ENCODE measurements at regions not wholly inside any gene's neighbourhood (a gene's known extent, or its start where the extent isn't known, plus 50 kb on each side); places are given as distances from the start of the nearest gene placed in this dataset.

DNA sequence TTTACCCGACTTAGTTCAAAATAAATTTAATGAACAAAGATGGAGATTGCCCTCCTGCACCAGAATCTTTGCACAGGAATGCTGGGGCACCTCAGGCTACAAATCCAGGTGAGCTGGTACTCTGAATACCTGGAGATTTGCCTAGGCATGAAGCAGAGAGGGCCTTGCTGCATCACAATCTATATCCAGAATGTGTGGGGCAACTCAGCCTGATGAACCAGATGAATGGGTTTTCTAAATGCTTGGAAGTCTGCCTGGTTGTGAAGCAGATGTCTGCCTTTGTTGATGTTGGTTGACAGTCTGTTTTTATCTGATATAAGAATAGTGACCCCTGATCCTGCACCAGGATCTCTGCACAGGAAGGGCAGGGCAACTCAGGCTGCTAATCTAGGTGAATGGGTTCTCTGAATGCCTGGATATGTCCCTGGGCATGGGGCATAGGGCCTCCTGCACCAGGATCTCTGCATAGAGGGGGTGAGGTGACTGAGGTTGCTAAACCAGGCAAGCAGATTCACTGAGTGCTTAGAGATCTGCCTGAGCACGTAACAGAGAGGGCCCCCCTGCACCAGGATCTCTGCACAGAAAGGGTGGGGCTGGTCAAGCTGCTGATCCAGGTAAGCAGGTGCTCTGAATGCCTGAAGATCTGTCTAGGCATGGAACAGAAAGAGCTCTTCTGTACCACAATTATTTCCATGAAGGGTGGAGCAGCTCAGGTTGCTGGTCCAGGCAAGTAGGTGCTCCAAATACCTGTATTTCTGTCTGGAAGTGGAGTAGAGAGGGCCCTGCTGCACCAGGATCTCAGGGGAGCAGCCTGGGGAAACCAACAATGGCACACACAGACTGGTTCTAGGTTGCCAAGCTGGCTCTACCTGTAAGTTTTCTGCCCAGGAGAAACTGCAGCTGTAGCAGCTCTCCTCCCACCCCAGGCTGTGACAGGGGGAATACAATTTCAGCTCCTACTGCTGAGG, 437.5 kb downstream of the MMUT start:
- ChIA-PET POLR2A (no interaction called here), CTCF (no interaction called here)
- no peak overlapping the region for H3K4me3 ChIP-seq (ENCODE audit: low read depth, low read length)
- H3K27ac ChIP-seq (ENCODE audit: low read depth, low read length) = no peak overlapping the region
- no peaks in the 10 kb centered on the region for H3K27me3 ChIP-seq (ENCODE audit: control insufficient read depth, insufficient read depth, low read length)
- TF ChIP-seq, protein P1, sequence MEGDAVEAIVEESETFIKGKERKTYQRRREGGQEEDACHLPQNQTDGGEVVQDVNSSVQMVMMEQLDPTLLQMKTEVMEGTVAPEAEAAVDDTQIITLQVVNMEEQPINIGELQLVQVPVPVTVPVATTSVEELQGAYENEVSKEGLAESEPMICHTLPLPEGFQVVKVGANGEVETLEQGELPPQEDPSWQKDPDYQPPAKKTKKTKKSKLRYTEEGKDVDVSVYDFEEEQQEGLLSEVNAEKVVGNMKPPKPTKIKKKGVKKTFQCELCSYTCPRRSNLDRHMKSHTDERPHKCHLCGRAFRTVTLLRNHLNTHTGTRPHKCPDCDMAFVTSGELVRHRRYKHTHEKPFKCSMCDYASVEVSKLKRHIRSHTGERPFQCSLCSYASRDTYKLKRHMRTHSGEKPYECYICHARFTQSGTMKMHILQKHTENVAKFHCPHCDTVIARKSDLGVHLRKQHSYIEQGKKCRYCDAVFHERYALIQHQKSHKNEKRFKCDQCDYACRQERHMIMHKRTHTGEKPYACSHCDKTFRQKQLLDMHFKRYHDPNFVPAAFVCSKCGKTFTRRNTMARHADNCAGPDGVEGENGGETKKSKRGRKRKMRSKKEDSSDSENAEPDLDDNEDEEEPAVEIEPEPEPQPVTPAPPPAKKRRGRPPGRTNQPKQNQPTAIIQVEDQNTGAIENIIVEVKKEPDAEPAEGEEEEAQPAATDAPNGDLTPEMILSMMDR (IDR thresholded peaks at IDR 0.05; ENCODE audit: low read depth, low read length) = no peak
- H3K9me3 ChIP-seq (ENCODE audit: control insufficient read depth, insufficient read depth, low read length) = no peaks in the 10 kb centered on the region; the same call in 1 of the 2 replicates
- DNase-seq (ENCODE audit: low read depth, low spot score) = no peak

DNA sequence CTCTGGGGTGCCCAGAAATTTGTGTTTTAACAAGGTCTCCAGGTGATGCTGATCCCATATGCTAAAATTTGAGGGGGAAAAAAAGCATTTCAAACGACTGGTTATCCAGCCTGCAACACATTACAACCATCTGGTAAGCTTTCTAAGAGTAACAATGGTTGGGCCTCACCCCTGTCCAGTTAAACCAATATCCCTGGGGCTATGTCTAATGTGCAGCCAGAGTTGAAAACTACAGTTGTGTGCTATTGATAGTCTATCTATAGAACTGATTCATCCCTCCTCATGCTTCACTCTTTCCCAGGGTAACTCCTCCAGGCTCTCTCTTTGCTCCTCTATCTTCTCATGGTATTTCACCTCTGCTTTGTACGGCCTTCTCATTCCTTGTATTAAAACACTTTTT, 458.3 kb downstream of the MMUT start:
- ChIA-PET POLR2A (no interaction called here), CTCF (no interaction called here)
- TF ChIP-seq, protein P1 (IDR thresholded peaks at IDR 0.05; ENCODE audit: low read depth, low read length) = no peak
- Histone ChIP-seq H3K27ac (ENCODE audit: low read depth, low read length) (no peak overlapping the region), H3K4me3 (ENCODE audit: low read depth, low read length) (no peak overlapping the region), H3K27me3 (ENCODE audit: control insufficient read depth, insufficient read depth, low read length) (no peaks in the 10 kb centered on the region), H3K9me3 (ENCODE audit: control insufficient read depth, insufficient read depth, low read length) (no peaks in the 10 kb centered on the region)
- DNase-seq (ENCODE audit: low read depth, low spot score) = no peak

DNA sequence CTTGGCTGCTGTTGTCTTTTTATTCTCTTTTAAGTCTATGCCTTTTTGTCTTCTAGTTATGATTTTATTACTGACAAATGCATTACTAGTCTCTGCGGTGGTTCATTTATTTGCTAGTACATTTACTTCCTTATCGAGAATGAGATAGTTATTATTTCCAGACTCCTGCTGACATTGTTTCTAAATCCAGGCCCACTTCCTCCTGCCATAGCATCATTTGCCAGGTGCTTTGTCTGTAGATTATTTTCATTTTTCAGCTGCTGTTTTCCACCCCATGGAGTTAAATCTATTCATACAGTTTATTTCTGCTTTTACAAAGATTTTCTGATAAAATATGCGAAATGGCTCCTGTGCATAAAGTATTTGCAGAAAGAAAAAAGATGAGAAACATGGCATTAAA, 459.7 kb downstream of the MMUT start:
- H3K9me3 ChIP-seq (ENCODE audit: control insufficient read depth, insufficient read depth, low read length) = no peaks in the 10 kb centered on the region
- no peak overlapping the region for H3K4me3 ChIP-seq (ENCODE audit: low read depth, low read length)
- DNase-seq (ENCODE audit: low read depth, low spot score) = no peak
- no peaks in the 10 kb centered on the region for H3K27me3 ChIP-seq (ENCODE audit: control insufficient read depth, insufficient read depth, low read length)
- TF ChIP-seq, protein P1 (IDR thresholded peaks at IDR 0.05; ENCODE audit: low read depth, low read length) = no peak
- ChIA-PET POLR2A (interaction anchor here (0.6 kb wide), 1 partner anchor 606 kb away, joined by 3 read pairs; no protein-coding TSS in a partner anchor), CTCF (no interaction called here)
- H3K27ac ChIP-seq (ENCODE audit: low read depth, low read length) = no peak overlapping the region

DNA sequence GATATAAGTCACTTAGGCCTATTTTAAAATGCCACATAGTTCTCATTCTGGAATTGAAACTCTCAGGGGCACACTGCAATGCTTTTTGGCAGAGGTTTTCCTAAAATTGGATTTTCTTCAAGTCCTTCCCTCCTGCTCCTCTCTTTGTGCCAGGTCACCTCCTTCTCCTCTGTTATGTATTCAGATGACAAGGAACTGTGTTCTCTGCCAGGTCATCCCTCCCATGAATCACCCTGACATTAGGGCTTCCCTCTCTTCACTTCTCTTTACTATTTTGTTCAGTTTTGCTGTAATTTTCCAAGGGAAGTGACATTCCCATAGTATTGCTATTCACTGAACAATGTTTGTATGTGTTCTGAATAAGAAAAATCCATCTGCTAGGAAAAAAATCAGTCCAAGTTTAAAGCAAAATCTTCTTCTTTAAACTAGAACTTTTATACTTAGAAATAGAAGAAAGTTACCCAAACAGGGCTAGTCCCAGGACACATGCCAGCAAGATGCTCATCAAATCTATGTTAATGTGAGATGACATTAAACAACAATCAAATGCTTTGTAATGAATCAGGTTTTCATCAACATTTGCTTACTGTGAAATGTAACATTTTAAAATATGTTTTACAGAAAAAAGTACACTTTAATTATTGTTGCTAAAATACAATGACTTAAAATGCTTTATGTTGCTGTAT, 461.1 kb downstream of the MMUT start:
- Histone ChIP-seq H3K27me3 (ENCODE audit: control insufficient read depth, insufficient read depth, low read length) (no peaks in the 10 kb centered on the region), H3K4me3 (ENCODE audit: low read depth, low read length) (no peak overlapping the region), H3K27ac (ENCODE audit: low read depth, low read length) (no peak overlapping the region), H3K9me3 (ENCODE audit: control insufficient read depth, insufficient read depth, low read length) (no peaks in the 10 kb centered on the region)
- TF ChIP-seq, protein P1 (IDR thresholded peaks at IDR 0.05; ENCODE audit: low read depth, low read length) = no peak
- ChIA-PET POLR2A (no interaction called here), CTCF (no interaction called here)
- no peak for DNase-seq (ENCODE audit: low read depth, low spot score)

DNA sequence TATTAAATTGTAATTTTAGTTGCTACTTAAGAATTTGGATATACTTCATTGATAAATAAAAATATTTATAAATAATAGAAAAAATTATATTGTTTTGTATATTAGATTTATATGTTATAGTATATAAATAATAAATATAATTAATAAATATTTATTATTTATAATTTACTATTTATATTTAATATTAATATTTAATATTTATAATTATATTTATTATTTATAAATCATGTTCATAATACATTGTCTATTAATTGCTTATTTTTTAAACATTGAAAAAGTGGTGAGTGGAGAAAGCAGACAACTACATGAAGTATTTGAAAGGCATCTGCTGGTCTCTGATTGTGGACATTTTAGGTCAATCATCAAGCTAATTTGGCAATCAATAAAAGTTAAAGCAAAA, 464.5 kb downstream of the MMUT start:
- ChIA-PET POLR2A (no interaction called here), CTCF (no interaction called here)
- TF ChIP-seq, protein P1 (IDR thresholded peaks at IDR 0.05; ENCODE audit: low read depth, low read length) = no peak
- Histone ChIP-seq H3K4me3 (ENCODE audit: low read depth, low read length) (no peak overlapping the region), H3K9me3 (ENCODE audit: control insufficient read depth, insufficient read depth, low read length) (no peaks in the 10 kb centered on the region), H3K27ac (ENCODE audit: low read depth, low read length) (no peak overlapping the region), H3K27me3 (ENCODE audit: control insufficient read depth, insufficient read depth, low read length) (no peaks in the 10 kb centered on the region)
- no peak for DNase-seq (ENCODE audit: low read depth, low spot score)
